Upper lobe of left lung (tissue), 6 donors: ENCODE measurements at regions not wholly inside any gene's neighbourhood (a gene's known extent, or its start where the extent isn't known, plus 50 kb on each side); places are given as distances from the start of the nearest gene placed in this dataset.
"Not testable (repeated sequence)": the region's sequence is repeated elsewhere in the genome, so short reads cannot be mapped to it uniquely, and the experiment has no call there.

Experiments
- ATAC-seq, 2 donors: fragments of 200-7000 bp; cut with Tn5 transposase; one replicate each; pipeline ENCODE4 v1.9.1; 2022; ENCODE audit warnings: mild to moderate bottlenecking in 2 of 2, moderate library complexity in 2 of 2; ENCODE audit not compliant: low FRiP score in 2 of 2
- DNase-seq, 2 donors: peaks; one replicate each; pipeline ENCODE4 v3.0.0-alpha.2; 2019 to 2020
- H3K27ac ChIP-seq, 4 donors: fragments of 200-600 bp; sonication (generic); one replicate each; pipeline ENCODE4 v1.5.1; 2016 to 2019
- H3K27me3 ChIP-seq, 4 donors: fragments of 200-600 bp; sonication (generic); one replicate each; pipeline ENCODE4 v1.5.1; 2017 to 2019
- H3K36me3 ChIP-seq, 4 donors: fragments of 200-600 bp; sonication (generic); one replicate each; pipeline ENCODE4 v1.5.1; 2016 to 2019
- H3K4me1 ChIP-seq, 4 donors: fragments of 200-600 bp; sonication (generic); one replicate each; pipeline ENCODE4 v1.5.1; 2018 to 2019
- H3K4me3 ChIP-seq, 4 donors: fragments of 200-600 bp; sonication (generic); one replicate each; pipeline ENCODE4 v1.5.1; 2017 to 2019; ENCODE audit warnings: mild to moderate bottlenecking in 2 of 4, moderate library complexity in 1 of 4
- H3K9me3 ChIP-seq, 4 donors: fragments of 200-600 bp; sonication (generic); one replicate each; pipeline ENCODE4 v1.5.1; 2018 to 2019
- CTCF ChIP-seq, 6 experiments: fragments of 450-650 bp in 4 of 6; fragments of 200-600 bp in 2 of 6; sonication (generic) in 2 of 6; IDR thresholded peaks; one replicate each; pipeline ENCODE4 v1.5.1; 2016 to 2019; ENCODE audit warnings: antibody characterized with exemption in 6 of 6
- EP300 ChIP-seq, 4 donors: sonication (generic); formaldehyde crosslinking; IDR thresholded peaks; one replicate each; pipeline ENCODE4 v1.5.1; 2017; ENCODE audit warnings: antibody characterized with exemption in 4 of 4, control low read depth in 2 of 4
- POLR2A ChIP-seq, 4 donors: fragments of 450-650 bp; IDR thresholded peaks; one replicate each; pipeline ENCODE4 v1.5.1; 2016 to 2017; ENCODE audit warnings: antibody characterized with exemption in 4 of 4, mild to moderate bottlenecking in 2 of 4
- POLR2AphosphoS5 ChIP-seq, 2 donors: sonication (generic); formaldehyde crosslinking; IDR thresholded peaks; one replicate each; pipeline ENCODE4 v1.5.1; 2017; ENCODE audit warnings: antibody characterized with exemption in 2 of 2
- WGBS, 2 donors: methylation state at CpG; one replicate each; pipeline ENCODE4 v1.1.5; 2017 to 2018; 5-methylcytosine and 5-hydroxymethylcytosine counted together
- donor health status: DM: no; HTN: no; CAD: no; lungs with moderate emphysema.
- donor health status: DM: no; HTN: yes; CAD: no; lungs with severe emphysema.

GRCh38 chr1:4178501-4179113 is 278.5 kb upstream of the C1orf174 start:
- DNase-seq (no peak), ATAC-seq (no peak)
- Histone ChIP-seq H3K4me1 (no peaks in the 10 kb centered on the region), H3K9me3 (no peaks in the 10 kb centered on the region), H3K27ac (no peak overlapping the region), H3K27me3 (no peaks in the 10 kb centered on the region), H3K4me3 (no peak overlapping the region), H3K36me3 (no peaks in the 10 kb centered on the region)
- no peak for TF ChIP-seq CTCF (IDR thresholded peaks at IDR 0.05)
- TF ChIP-seq EP300 (IDR thresholded peaks at IDR 0.05), result no peak
- no peak for TF ChIP-seq POLR2A (IDR thresholded peaks at IDR 0.05)
- TF ChIP-seq POLR2AphosphoS5 (IDR thresholded peaks at IDR 0.05), result no peak
- 71 to 73% methylated on average over 11 of the region's 11 CpGs for WGBS, 2 donors

- no peak overlapping the region for H3K27ac ChIP-seq
- 79 to 89% methylated on average over 7 of the region's 7 CpGs for WGBS, 2 donors
- no peaks in the 10 kb centered on the region for H3K27me3 ChIP-seq
- H3K4me1 ChIP-seq, result no peaks in the 10 kb centered on the region
- TF ChIP-seq POLR2AphosphoS5 (IDR thresholded peaks at IDR 0.05) (no peak), POLR2A (IDR thresholded peaks at IDR 0.05) (no peak), CTCF (IDR thresholded peaks at IDR 0.05) (no peak), EP300 (IDR thresholded peaks at IDR 0.05) (no peak)
- H3K36me3 ChIP-seq, result no peaks in the 10 kb centered on the region
- H3K4me3 ChIP-seq, result no peak overlapping the region
- no peak for ATAC-seq
- DNase-seq, result no peak
- no peaks in the 10 kb centered on the region for H3K9me3 ChIP-seq
Measured at GRCh38 chr1:4179914-4180735, 280.1 kb upstream of the C1orf174 start.

- not testable (repeated sequence) for H3K4me3 ChIP-seq, H3K9me3 ChIP-seq, H3K27ac ChIP-seq, DNase-seq, ATAC-seq, H3K36me3 ChIP-seq, H3K27me3 ChIP-seq, H3K4me1 ChIP-seq
- WGBS, 2 donors, result 71 to 83% methylated on average over 2 of the region's 2 CpGs
Measured at GRCh38 chr1:4186486-4186885, 286.4 kb upstream of the C1orf174 start.

GRCh38 chr1:4203501-4203900 is 303.4 kb upstream of the C1orf174 start:
- ATAC-seq, result no peak
- TF ChIP-seq POLR2AphosphoS5 (IDR thresholded peaks at IDR 0.05) (no peak), CTCF (IDR thresholded peaks at IDR 0.05) (no peak), POLR2A (IDR thresholded peaks at IDR 0.05) (no peak), EP300 (IDR thresholded peaks at IDR 0.05) (no peak)
- Histone ChIP-seq H3K36me3 (no peaks in the 10 kb centered on the region), H3K27me3 (no peaks in the 10 kb centered on the region), H3K27ac (no peak overlapping the region), H3K4me3 (no peak overlapping the region), H3K9me3 (peaks cover 0 to 16% (median 6%) of the 10 kb centered on the region in 4 donors), H3K4me1 (no peaks in the 10 kb centered on the region)
- DNase-seq, result no peak

GRCh38 chr1:4207183-4207582 is 307.1 kb upstream of the C1orf174 start:
- Histone ChIP-seq H3K27me3 (no peaks in the 10 kb centered on the region), H3K4me3 (no peak overlapping the region), H3K9me3 (peaks cover 0 to 16% (median 5%) of the 10 kb centered on the region in 4 donors), H3K4me1 (no peaks in the 10 kb centered on the region), H3K36me3 (no peaks in the 10 kb centered on the region), H3K27ac (no peak overlapping the region)
- no peak for ATAC-seq
- TF ChIP-seq EP300 (IDR thresholded peaks at IDR 0.05) (no peak), CTCF (IDR thresholded peaks at IDR 0.05) (no peak), POLR2A (IDR thresholded peaks at IDR 0.05) (no peak), POLR2AphosphoS5 (IDR thresholded peaks at IDR 0.05) (no peak)
- 74 to 83% methylated on average over 4 of the region's 4 CpGs for WGBS, 2 donors
- no peak for DNase-seq
